PC-9 (cell line): ENCODE measurements at regions not wholly inside any gene's neighbourhood (a gene's known extent, or its start where the extent isn't known, plus 50 kb on each side); places are given as distances from the start of the nearest gene placed in this dataset.
"Not testable (repeated sequence)": the region's sequence is repeated elsewhere in the genome, so short reads cannot be mapped to it uniquely, and the experiment has no call there.

ENCODE experiments used
- BruUV-seq: library from RNA; stranded (reverse); fragments of 400-500 nt; replicated peaks from 2 replicates; lab custom pipeline; 2021; lab: Mats Ljungman, UMichigan
- CTCF ChIA-PET: fragments of 300-600 bp; sonication (Branson Sonifier 250); formaldehyde crosslinking; loops from one replicate; lab custom pipeline; 2022; ENCODE audit warnings: antibody characterized with exemption; lab: Charles Lee
- POLR2A ChIA-PET: fragments of 300-600 bp; sonication (Branson Sonifier 250); formaldehyde crosslinking; loops from one replicate; lab custom pipeline; 2022; ENCODE audit warnings: antibody characterized with exemption; ENCODE audit not compliant: unreplicated experiment; lab: Charles Lee
- DNase-seq, 2 experiments: peaks; one replicate each; pipeline versions ENCODE4 v3.0.0 to v3.0.0-alpha.2; 2015 to 2022; ENCODE audit warnings: mixed read lengths in 1 of 2
- H2AFZ ChIP-seq: fragments of 200-600 bp; sonication (generic); 2 replicates; pipeline ENCODE4 v1.8.1; 2017; ENCODE audit warnings: antibody characterized with exemption
- H3F3A ChIP-seq: fragments of 200-600 bp; sonication (generic); 2 replicates; pipeline ENCODE4 v1.8.1; 2017; ENCODE audit warnings: antibody characterized with exemption, mild to moderate bottlenecking, low read depth; ENCODE audit not compliant: insufficient read depth
- H3K27ac ChIP-seq: fragments of 200-600 bp; sonication (generic); 2 replicates; pipeline ENCODE4 v1.6.1; 2016; ENCODE audit warnings: mixed run types
- H3K27me3 ChIP-seq: fragments of 200-600 bp; sonication (generic); 2 replicates; pipeline ENCODE4 v1.6.1; 2016; ENCODE audit warnings: low read depth, mixed run types; ENCODE audit not compliant: insufficient read depth
- H3K36me3 ChIP-seq: fragments of 200-600 bp; sonication (generic); 2 replicates; pipeline ENCODE4 v1.6.1; 2016; ENCODE audit warnings: low read depth, mixed run types
- H3K4me1 ChIP-seq: fragments of 200-600 bp; sonication (generic); replicated peaks from 2 replicates; pipeline ENCODE4 v1.6.1; 2016; ENCODE audit warnings: mixed run types; ENCODE audit not compliant: insufficient read depth
- H3K4me2 ChIP-seq: fragments of 200-600 bp; sonication (generic); 2 replicates; pipeline ENCODE4 v1.6.1; 2017; ENCODE audit warnings: mixed run types
- H3K4me3 ChIP-seq: fragments of 200-600 bp; sonication (generic); 2 replicates; pipeline ENCODE4 v1.6.1; 2016; ENCODE audit warnings: mixed run types
- H3K79me2 ChIP-seq: fragments of 200-600 bp; sonication (generic); 2 replicates; pipeline ENCODE4 v1.6.1; 2017; ENCODE audit warnings: low read depth, mixed run types
- H3K9me2 ChIP-seq: fragments of 200-600 bp; sonication (generic); 2 replicates; pipeline ENCODE4 v1.8.1; 2017; ENCODE audit warnings: mild to moderate bottlenecking; ENCODE audit not compliant: insufficient read depth
- H3K9me3 ChIP-seq: fragments of 200-600 bp; sonication (generic); 2 replicates; pipeline ENCODE4 v1.8.1; 2016; ENCODE audit warnings: low read depth; ENCODE audit not compliant: insufficient read depth
- H4K20me1 ChIP-seq: fragments of 200-600 bp; sonication (generic); 2 replicates; pipeline ENCODE4 v1.8.1; 2017; ENCODE audit not compliant: insufficient read depth
- EZH2 ChIP-seq: fragments of 200-600 bp; sonication (generic); IDR thresholded peaks from 2 replicates; pipeline ENCODE4 v1.8.0; 2017; ENCODE audit warnings: antibody characterized with exemption, low read depth
- intact Hi-C: fragments of 100-400 bp; cut with micrococcal nuclease; formaldehyde crosslinking; loops from one replicate; pipeline ENCODE4 v1.10.0; 2022; ENCODE audit not compliant: unreplicated experiment
- TF ChIP-seq, protein P1 (sequence below): fragments of 200-600 bp; sonication (generic); conservative IDR thresholded peaks from 2 replicates; pipeline ENCODE4 v1.6.1; 2017; ENCODE audit warnings: mixed run types, antibody characterized with exemption, mild to moderate bottlenecking, moderate library complexity

DNA sequence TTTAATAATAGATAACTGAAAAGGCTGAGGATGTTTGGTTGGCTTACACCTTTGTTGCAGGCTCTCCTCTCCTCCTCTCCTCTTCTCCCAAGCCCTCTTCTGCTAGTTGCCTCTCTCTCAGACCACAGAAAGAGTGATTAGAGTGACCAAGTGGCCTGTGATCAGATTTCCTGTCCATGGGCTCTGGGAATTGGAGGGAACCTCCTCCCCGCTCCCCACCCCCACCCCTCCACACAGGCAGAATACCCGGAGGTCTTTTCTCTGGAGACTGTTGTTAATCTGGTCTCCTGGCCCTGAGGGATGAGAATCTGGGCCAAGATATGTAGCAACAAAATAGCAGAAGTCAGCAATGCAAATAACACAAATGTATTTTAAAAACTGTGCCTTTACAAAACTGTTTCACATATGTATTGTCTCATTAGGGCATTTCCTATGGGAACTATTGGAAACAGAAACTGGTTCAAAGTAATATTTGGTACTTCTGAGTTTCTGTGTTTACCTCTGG, 361.3 kb downstream of the NR2F1-AS1 start:
- CTCF ChIA-PET = no interaction called here
- no peaks in the 10 kb centered on the region for H3K4me1 ChIP-seq
- POLR2A ChIA-PET = no interaction called here
- H2AFZ ChIP-seq = no peak overlapping the region
- intact Hi-C loops = no loop called here
- TF ChIP-seq, protein P1, sequence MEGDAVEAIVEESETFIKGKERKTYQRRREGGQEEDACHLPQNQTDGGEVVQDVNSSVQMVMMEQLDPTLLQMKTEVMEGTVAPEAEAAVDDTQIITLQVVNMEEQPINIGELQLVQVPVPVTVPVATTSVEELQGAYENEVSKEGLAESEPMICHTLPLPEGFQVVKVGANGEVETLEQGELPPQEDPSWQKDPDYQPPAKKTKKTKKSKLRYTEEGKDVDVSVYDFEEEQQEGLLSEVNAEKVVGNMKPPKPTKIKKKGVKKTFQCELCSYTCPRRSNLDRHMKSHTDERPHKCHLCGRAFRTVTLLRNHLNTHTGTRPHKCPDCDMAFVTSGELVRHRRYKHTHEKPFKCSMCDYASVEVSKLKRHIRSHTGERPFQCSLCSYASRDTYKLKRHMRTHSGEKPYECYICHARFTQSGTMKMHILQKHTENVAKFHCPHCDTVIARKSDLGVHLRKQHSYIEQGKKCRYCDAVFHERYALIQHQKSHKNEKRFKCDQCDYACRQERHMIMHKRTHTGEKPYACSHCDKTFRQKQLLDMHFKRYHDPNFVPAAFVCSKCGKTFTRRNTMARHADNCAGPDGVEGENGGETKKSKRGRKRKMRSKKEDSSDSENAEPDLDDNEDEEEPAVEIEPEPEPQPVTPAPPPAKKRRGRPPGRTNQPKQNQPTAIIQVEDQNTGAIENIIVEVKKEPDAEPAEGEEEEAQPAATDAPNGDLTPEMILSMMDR = no peak
- TF ChIP-seq EZH2 = no peak
- no peaks in the 10 kb centered on the region for H4K20me1 ChIP-seq
- H3K9me2 ChIP-seq = no peaks in the 10 kb centered on the region
- no peaks in the 10 kb centered on the region; the same call in 1 of the 2 replicates for H3K36me3 ChIP-seq
- no peaks in the 10 kb centered on the region for H3K27me3 ChIP-seq
- no peaks in the 10 kb centered on the region for H3F3A ChIP-seq
- no peaks in the 10 kb centered on the region for H3K9me3 ChIP-seq
- no peak for DNase-seq
- BruUV-seq = no TSS peak
- no peak overlapping the region for H3K4me3 ChIP-seq
- no peak overlapping the region for H3K4me2 ChIP-seq
- H3K79me2 ChIP-seq = no peaks in the 10 kb centered on the region
- no peak overlapping the region for H3K27ac ChIP-seq

DNA sequence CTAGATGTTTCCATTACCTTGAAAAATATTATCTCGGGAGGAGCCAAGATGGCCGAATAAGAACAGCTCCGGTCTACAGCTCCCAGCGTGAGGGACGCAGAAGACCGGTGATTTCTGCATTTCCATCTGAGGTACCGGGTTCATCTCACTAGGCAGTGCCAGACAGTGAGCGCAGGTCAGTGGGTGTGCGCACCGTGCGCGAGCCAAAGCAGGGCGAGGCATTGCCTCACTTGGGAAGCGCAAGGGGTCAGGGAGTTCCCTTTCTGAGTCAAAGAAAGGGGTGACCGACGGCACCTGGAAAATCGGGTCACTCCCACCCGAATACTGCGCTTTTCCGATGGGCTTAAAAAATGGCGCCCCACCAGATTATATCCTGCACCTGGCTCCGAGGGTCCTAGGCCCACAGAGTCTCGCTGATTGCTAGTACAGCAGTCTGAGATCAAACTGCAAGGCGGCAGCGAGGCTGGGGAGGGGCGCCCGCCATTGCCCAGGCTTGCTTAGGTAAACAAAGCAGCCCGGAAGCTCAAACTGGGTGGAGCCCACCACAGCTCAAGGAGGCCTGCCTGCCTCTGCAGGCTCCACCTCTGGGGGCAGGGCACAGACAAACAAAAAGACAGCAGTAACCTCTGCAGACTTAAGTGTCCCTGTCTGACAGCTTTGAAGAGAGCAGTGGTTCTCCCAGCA, 367.8 kb downstream of the NR2F1-AS1 start:
- H4K20me1 ChIP-seq, H3K27ac ChIP-seq, H3K27me3 ChIP-seq, H3K79me2 ChIP-seq, CTCF ChIA-PET, H3K4me1 ChIP-seq, H3K36me3 ChIP-seq, H3K9me3 ChIP-seq, H2AFZ ChIP-seq, H3K9me2 ChIP-seq, H3K4me3 ChIP-seq, POLR2A ChIA-PET, BruUV-seq, H3F3A ChIP-seq, intact Hi-C loops, DNase-seq, H3K4me2 ChIP-seq: not testable (repeated sequence)

DNA sequence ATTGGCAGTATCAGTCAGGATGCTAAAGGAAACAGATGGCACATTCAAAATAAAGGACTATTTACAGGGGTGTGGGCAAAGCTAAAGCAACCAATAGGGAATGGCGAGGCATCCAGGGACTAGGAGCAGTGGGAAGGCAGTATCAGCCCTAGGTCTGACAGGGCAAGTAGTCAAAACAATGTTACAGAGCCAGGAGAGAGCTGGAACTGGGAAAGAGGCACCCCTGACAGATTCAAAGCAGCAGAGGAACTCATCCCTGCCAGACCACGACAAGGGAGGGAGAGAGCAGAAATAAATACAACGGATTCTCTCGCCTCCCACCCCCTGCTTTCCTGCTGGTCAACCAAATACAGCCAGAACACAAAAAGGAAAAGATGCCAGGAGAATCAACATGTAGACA, 371.5 kb downstream of the NR2F1-AS1 start:
- Histone ChIP-seq H4K20me1 (no peaks in the 10 kb centered on the region), H3K4me1 (no peaks in the 10 kb centered on the region), H3K4me3 (no peak overlapping the region), H3F3A (no peaks in the 10 kb centered on the region), H3K27me3 (no peaks in the 10 kb centered on the region), H2AFZ (no peak overlapping the region), H3K9me3 (no peaks in the 10 kb centered on the region), H3K79me2 (no peaks in the 10 kb centered on the region), H3K9me2 (peaks cover 3% of the 10 kb centered on the region; the same call in 1 of the 2 replicates), H3K27ac (no peak overlapping the region), H3K36me3 (no peaks in the 10 kb centered on the region), H3K4me2 (no peak overlapping the region)
- intact Hi-C loops = no loop called here
- ChIA-PET CTCF (no interaction called here), POLR2A (no interaction called here)
- no TSS peak for BruUV-seq
- TF ChIP-seq, protein P1 = no peak
- TF ChIP-seq EZH2 = no peak
- no peak for DNase-seq
